ENCODE measurements at regions not wholly inside any gene's neighbourhood (a gene's known extent, or its start where the extent isn't known, plus 50 kb on each side); places are given as distances from the start of the nearest gene placed in this dataset.

- H3K4me1 ChIP-seq: no peaks in the 10 kb centered on the region
- intact Hi-C loops (cut with DNase I): no loop called here
- DNase-seq (no peak), ATAC-seq (no peak)
- WGBS (ENCODE audit: insufficient coverage, low coverage, low lambda C conversion rate, missing lambda C conversion rate): 72% methylated on average over 2 of the region's 2 CpGs
- H3K9me3 ChIP-seq: no peaks in the 10 kb centered on the region
- TF ChIP-seq CTCF (IDR thresholded peaks at IDR 0.05) (no peak), POLR2A (IDR thresholded peaks at IDR 0.05) (no peak)
- H3K27me3 ChIP-seq: no peaks in the 10 kb centered on the region
- no peak overlapping the region for H3K27ac ChIP-seq
- no peak overlapping the region for H3K4me3 ChIP-seq
- H3K36me3 ChIP-seq: no peaks in the 10 kb centered on the region
Measured at GRCh38 chr10:125334545-125334944, 174.2 kb upstream of the CTBP2 start.

- ATAC-seq (no peak), DNase-seq (no peak)
- intact Hi-C loops (cut with DNase I): no loop called here
- no peaks in the 10 kb centered on the region for H3K9me3 ChIP-seq
- WGBS (ENCODE audit: insufficient coverage, low coverage, low lambda C conversion rate, missing lambda C conversion rate): 64% methylated on average over 1 of the region's 1 CpG
- TF ChIP-seq CTCF (IDR thresholded peaks at IDR 0.05): no peak
- no peak for TF ChIP-seq POLR2A (IDR thresholded peaks at IDR 0.05)
- H3K27ac ChIP-seq: no peak overlapping the region
- H3K36me3 ChIP-seq: no peaks in the 10 kb centered on the region
- H3K4me3 ChIP-seq: no peak overlapping the region
- no peaks in the 10 kb centered on the region for H3K27me3 ChIP-seq
- H3K4me1 ChIP-seq: no peaks in the 10 kb centered on the region
Measured at GRCh38 chr10:125333769-125334168, 173.4 kb upstream of the CTBP2 start.

GRCh38 chr10:125333209-125333591, 172.8 kb upstream of the CTBP2 start:
- H3K9me3 ChIP-seq: no peaks in the 10 kb centered on the region
- H3K4me1 ChIP-seq: no peaks in the 10 kb centered on the region
- TF ChIP-seq POLR2A (IDR thresholded peaks at IDR 0.05): no peak
- no peak for TF ChIP-seq CTCF (IDR thresholded peaks at IDR 0.05)
- no peak overlapping the region for H3K27ac ChIP-seq
- H3K4me3 ChIP-seq: no peak overlapping the region
- H3K36me3 ChIP-seq: no peaks in the 10 kb centered on the region
- WGBS (ENCODE audit: insufficient coverage, low coverage, low lambda C conversion rate, missing lambda C conversion rate): 48% methylated on average over 3 of the region's 4 CpGs
- ATAC-seq: no peak
- intact Hi-C loops (cut with DNase I): no loop called here
- H3K27me3 ChIP-seq: no peaks in the 10 kb centered on the region
- no peak for DNase-seq

GRCh38 chr10:125332548-125333208, 172.3 kb upstream of the CTBP2 start:
- ATAC-seq: no peak
- no peak for TF ChIP-seq POLR2A (IDR thresholded peaks at IDR 0.05)
- no peak for TF ChIP-seq CTCF (IDR thresholded peaks at IDR 0.05)
- H3K4me3 ChIP-seq: no peak overlapping the region
- 68% methylated on average over 6 of the region's 6 CpGs for whole genome bisulfite sequencing (ENCODE audit: insufficient coverage, low coverage, low lambda C conversion rate, missing lambda C conversion rate)
- no peaks in the 10 kb centered on the region for H3K9me3 ChIP-seq
- DNase-seq: no peak
- H3K27me3 ChIP-seq: no peaks in the 10 kb centered on the region
- intact Hi-C loops (cut with DNase I): no loop called here
- no peak overlapping the region for H3K27ac ChIP-seq
- no peaks in the 10 kb centered on the region for H3K4me1 ChIP-seq
- no peaks in the 10 kb centered on the region for H3K36me3 ChIP-seq

GRCh38 chr10:125331056-125331455, 170.7 kb upstream of the CTBP2 start:
- TF ChIP-seq POLR2A (IDR thresholded peaks at IDR 0.05): no peak
- no peak for TF ChIP-seq CTCF (IDR thresholded peaks at IDR 0.05)
- no peak for ATAC-seq
- H3K36me3 ChIP-seq: no peaks in the 10 kb centered on the region
- 53% methylated on average over 3 of the region's 7 CpGs for WGBS (ENCODE audit: insufficient coverage, low coverage, low lambda C conversion rate, missing lambda C conversion rate)
- no peak for DNase-seq
- no peak overlapping the region for H3K4me3 ChIP-seq
- no peak overlapping the region for H3K27ac ChIP-seq
- H3K9me3 ChIP-seq: no peaks in the 10 kb centered on the region
- no peaks in the 10 kb centered on the region for H3K27me3 ChIP-seq
- H3K4me1 ChIP-seq: no peaks in the 10 kb centered on the region
- intact Hi-C loops (cut with DNase I): no loop called here

Measured in right lobe of liver (tissue), 6 donors.